ENCODE measurements at regions not wholly inside any gene's neighbourhood (a gene's known extent, or its start where the extent isn't known, plus 50 kb on each side); places are given as distances from the start of the nearest gene placed in this dataset.

DNA sequence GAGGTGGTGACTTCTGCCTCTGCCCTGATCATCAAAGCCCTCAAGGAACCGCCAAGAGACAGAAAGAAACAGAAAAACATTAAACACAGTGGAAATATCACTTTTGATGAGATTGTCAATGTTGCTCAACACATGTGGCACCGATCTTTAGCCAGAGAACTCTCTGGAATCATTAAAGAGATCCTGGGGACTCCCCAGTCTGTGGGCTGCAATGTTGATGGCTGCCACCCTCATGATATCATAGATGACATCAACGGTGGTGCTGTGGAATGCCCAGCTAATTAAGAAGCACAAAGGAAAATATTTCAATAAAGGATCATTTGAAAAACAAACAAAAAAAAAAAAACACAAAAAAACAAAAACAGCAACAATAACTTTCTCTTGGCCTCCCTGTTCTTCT lies 59.5 kb upstream of the TOMM7 start:
- Histone ChIP-seq H3K9me3 (no peaks in the 10 kb centered on the region), H3K27me3 (no peaks in the 10 kb centered on the region), H3K27ac (no peak overlapping the region), H3K4me3 (no peak overlapping the region), H3K36me3 (no peaks in the 10 kb centered on the region), H3K4me1 (no peaks in the 10 kb centered on the region)
- 93% methylated on average over 2 of the region's 3 CpGs for WGBS (ENCODE audit: insufficient coverage, low coverage, low lambda C conversion rate, missing lambda C conversion rate)
- TF ChIP-seq POLR2A (IDR thresholded peaks at IDR 0.05): no peak
- TF ChIP-seq, protein P1, sequence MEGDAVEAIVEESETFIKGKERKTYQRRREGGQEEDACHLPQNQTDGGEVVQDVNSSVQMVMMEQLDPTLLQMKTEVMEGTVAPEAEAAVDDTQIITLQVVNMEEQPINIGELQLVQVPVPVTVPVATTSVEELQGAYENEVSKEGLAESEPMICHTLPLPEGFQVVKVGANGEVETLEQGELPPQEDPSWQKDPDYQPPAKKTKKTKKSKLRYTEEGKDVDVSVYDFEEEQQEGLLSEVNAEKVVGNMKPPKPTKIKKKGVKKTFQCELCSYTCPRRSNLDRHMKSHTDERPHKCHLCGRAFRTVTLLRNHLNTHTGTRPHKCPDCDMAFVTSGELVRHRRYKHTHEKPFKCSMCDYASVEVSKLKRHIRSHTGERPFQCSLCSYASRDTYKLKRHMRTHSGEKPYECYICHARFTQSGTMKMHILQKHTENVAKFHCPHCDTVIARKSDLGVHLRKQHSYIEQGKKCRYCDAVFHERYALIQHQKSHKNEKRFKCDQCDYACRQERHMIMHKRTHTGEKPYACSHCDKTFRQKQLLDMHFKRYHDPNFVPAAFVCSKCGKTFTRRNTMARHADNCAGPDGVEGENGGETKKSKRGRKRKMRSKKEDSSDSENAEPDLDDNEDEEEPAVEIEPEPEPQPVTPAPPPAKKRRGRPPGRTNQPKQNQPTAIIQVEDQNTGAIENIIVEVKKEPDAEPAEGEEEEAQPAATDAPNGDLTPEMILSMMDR (IDR thresholded peaks at IDR 0.05): no peak
- ATAC-seq (no peak), DNase-seq (no peak)
- intact Hi-C loops (cut with DNase I): no loop called here

DNA sequence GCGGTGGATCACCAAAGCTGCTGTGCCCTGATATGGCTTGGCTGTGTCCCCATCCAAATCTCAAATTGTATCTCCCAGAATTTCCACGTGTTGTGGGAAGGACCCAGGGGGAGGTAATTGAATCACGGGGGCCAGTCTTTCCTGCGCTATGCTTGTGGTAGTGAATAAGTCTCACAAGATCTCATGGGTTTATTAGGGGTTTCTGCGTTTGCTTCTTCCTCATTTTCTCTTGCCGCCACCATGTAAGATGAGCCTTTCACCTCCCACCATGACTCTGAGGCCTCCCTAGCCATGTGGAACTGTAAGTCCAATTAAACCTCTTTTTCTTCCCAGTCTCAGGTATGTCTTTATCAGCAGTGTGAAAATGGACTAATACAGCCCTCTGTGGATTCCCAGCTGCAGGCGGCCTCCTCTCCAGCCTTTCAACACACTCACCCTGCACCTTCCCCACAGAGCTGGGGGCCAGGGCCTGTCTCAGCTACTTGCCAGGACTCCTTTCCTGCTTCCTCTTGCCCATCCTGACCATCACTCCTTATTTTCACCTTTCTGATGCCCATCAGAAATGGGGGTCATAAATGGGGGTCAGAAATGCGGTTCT lies 57.2 kb upstream of the TOMM7 start:
- ATAC-seq: no peak
- intact Hi-C loops (cut with DNase I): no loop called here
- 37% methylated on average over 3 of the region's 8 CpGs for WGBS (ENCODE audit: insufficient coverage, low coverage, low lambda C conversion rate, missing lambda C conversion rate)
- no peak for DNase-seq
- Histone ChIP-seq H3K4me1 (no peaks in the 10 kb centered on the region), H3K9me3 (no peaks in the 10 kb centered on the region), H3K36me3 (no peaks in the 10 kb centered on the region), H3K27ac (no peak overlapping the region), H3K4me3 (no peak overlapping the region), H3K27me3 (no peaks in the 10 kb centered on the region)
- TF ChIP-seq POLR2A (IDR thresholded peaks at IDR 0.05): no peak
- TF ChIP-seq, protein P1 (IDR thresholded peaks at IDR 0.05): no peak

DNA sequence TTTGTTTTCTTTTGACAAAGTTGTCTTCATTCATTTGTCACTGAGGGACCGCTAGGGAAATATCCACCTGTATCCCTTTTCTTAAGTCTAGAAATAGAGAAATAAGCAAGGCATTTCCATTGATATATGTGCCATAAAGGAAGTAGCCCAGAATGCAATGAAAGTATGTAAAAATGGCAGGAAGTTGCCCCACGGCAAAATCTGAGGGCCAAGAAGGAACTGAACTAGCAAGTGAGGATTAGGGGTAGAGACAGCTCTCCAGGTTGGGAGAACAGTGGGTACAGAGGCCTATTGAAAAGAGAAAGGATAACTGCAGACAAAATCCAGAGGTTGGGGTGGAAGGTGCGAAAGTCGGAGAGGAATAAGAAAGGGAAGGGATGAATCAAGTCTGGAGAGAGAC lies 56.6 kb upstream of the TOMM7 start:
- TF ChIP-seq, protein P1 (IDR thresholded peaks at IDR 0.05): no peak
- no peak for TF ChIP-seq POLR2A (IDR thresholded peaks at IDR 0.05)
- intact Hi-C loops (cut with DNase I): no loop called here
- Histone ChIP-seq H3K27ac (no peak overlapping the region), H3K4me3 (no peak overlapping the region), H3K36me3 (no peaks in the 10 kb centered on the region), H3K27me3 (no peaks in the 10 kb centered on the region), H3K9me3 (no peaks in the 10 kb centered on the region), H3K4me1 (no peaks in the 10 kb centered on the region)
- DNase-seq (no peak), ATAC-seq (no peak)
- 81% methylated on average over 4 of the region's 4 CpGs for WGBS (ENCODE audit: insufficient coverage, low coverage, low lambda C conversion rate, missing lambda C conversion rate)

DNA sequence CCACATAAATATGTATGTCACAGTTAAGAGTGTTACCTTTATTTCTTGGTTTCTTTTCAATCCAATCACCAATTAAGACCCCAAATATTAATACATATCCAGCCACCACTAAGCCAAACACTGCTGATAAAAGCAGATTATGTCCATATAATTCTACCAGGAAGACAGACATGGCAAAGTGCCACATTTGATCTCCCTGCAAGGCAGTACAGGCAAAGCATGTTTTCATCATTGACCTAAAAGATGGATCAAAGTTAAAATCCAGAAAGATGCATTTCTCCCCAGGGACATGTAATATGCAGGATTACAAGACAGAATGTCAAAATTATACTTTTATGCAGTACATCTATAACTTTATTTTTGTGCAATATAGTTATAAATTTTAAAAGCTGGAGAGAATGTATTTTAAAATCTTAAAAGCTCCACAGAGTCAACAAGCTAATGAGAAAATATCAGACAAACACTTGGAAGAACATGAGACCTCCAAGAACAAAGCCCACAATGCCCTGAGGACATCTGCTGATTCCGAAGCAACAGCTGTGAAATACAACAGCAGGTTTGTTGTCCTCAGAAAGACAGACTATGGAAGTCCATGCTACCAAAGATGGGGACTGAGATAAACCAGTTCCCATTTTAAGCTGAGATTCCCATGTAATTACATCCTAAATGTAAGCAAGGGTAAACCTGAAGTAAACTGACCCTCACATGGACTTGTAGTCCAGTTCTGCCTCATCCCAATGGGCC lies 54.5 kb upstream of the TOMM7 start:
- Histone ChIP-seq H3K4me3 (no peak overlapping the region), H3K27me3 (no peaks in the 10 kb centered on the region), H3K4me1 (no peaks in the 10 kb centered on the region), H3K27ac (no peak overlapping the region), H3K9me3 (no peaks in the 10 kb centered on the region), H3K36me3 (no peaks in the 10 kb centered on the region)
- intact Hi-C loops (cut with DNase I): no loop called here
- ATAC-seq: no peak
- TF ChIP-seq POLR2A (IDR thresholded peaks at IDR 0.05): no peak
- TF ChIP-seq, protein P1 (IDR thresholded peaks at IDR 0.05): no peak
- no peak for DNase-seq
- WGBS (ENCODE audit: insufficient coverage, low coverage, low lambda C conversion rate, missing lambda C conversion rate): 80% methylated on average over 1 of the region's 1 CpG
